ENCODE measurements at regions not wholly inside any gene's neighbourhood (a gene's known extent, or its start where the extent isn't known, plus 50 kb on each side); places are given as distances from the start of the nearest gene placed in this dataset.
"Not testable (repeated sequence)": the region's sequence is repeated elsewhere in the genome, so short reads cannot be mapped to it uniquely, and the experiment has no call there.

GRCh38 chr5:104965006-104965405, 1402.4 kb upstream of the NUDT12 start:
- no peak for DNase-seq (ENCODE audit: low read depth)
- no peak overlapping the region for H3K4me3 ChIP-seq (ENCODE audit: low read depth, low read length)

- no peak overlapping the region for H3K4me3 ChIP-seq (ENCODE audit: low read depth, low read length)
- DNase-seq (ENCODE audit: low read depth), result no peak
Observed at GRCh38 chr5:104955479-104955878, 1392.9 kb upstream of the NUDT12 start.

- no peak overlapping the region for H3K4me3 ChIP-seq (ENCODE audit: low read depth, low read length)
- DNase-seq (ENCODE audit: low read depth), result no peak
Observed at GRCh38 chr5:104952876-104953275, 1390.3 kb upstream of the NUDT12 start.

GRCh38 chr5:104951829-104952228, 1389.2 kb upstream of the NUDT12 start:
- DNase-seq (ENCODE audit: low read depth), result no peak
- no peak overlapping the region for H3K4me3 ChIP-seq (ENCODE audit: low read depth, low read length)

GRCh38 chr5:104947076-104947475, 1384.5 kb upstream of the NUDT12 start:
- DNase-seq (ENCODE audit: low read depth), result no peak
- no peak overlapping the region for H3K4me3 ChIP-seq (ENCODE audit: low read depth, low read length)

GRCh38 chr5:104942735-104943134, 1380.1 kb upstream of the NUDT12 start:
- no peak overlapping the region for H3K4me3 ChIP-seq (ENCODE audit: low read depth, low read length)
- no peak for DNase-seq (ENCODE audit: low read depth)

- no peak for DNase-seq (ENCODE audit: low read depth)
- H3K4me3 ChIP-seq (ENCODE audit: low read depth, low read length), result no peak overlapping the region
Observed at GRCh38 chr5:104941030-104941645, 1378.5 kb upstream of the NUDT12 start.

GRCh38 chr5:104937598-104937997, 1375.0 kb upstream of the NUDT12 start:
- DNase-seq (ENCODE audit: low read depth), result no peak

GRCh38 chr5:104932431-104932830, 1369.8 kb upstream of the NUDT12 start:
- no peak overlapping the region for H3K4me3 ChIP-seq (ENCODE audit: low read depth, low read length)
- DNase-seq (ENCODE audit: low read depth), result no peak

More at GRCh38 chr5:104937598-104937997, 1375.0 kb upstream of the NUDT12 start:
- no peak overlapping the region for H3K4me3 ChIP-seq (ENCODE audit: low read depth, low read length)

- DNase-seq (ENCODE audit: low read depth), result no peak
- H3K4me3 ChIP-seq (ENCODE audit: low read depth, low read length), result no peak overlapping the region
Observed at GRCh38 chr5:104928906-104929520, 1366.4 kb upstream of the NUDT12 start.

GRCh38 chr5:104915226-104915625, 1352.6 kb upstream of the NUDT12 start:
- no peak overlapping the region for H3K4me3 ChIP-seq (ENCODE audit: low read depth, low read length)
- DNase-seq (ENCODE audit: low read depth), result no peak

- no peak for DNase-seq (ENCODE audit: low read depth)
- H3K4me3 ChIP-seq (ENCODE audit: low read depth, low read length), result no peak overlapping the region
Observed at GRCh38 chr5:104914536-104915070, 1352.0 kb upstream of the NUDT12 start.

GRCh38 chr5:104913841-104914281, 1351.3 kb upstream of the NUDT12 start:
- no peak overlapping the region for H3K4me3 ChIP-seq (ENCODE audit: low read depth, low read length)
- no peak for DNase-seq (ENCODE audit: low read depth)

- H3K4me3 ChIP-seq (ENCODE audit: low read depth, low read length), result no peak overlapping the region
- DNase-seq (ENCODE audit: low read depth), result no peak
Observed at GRCh38 chr5:104909803-104910202, 1347.2 kb upstream of the NUDT12 start.

GRCh38 chr5:104904561-104904960, 1342.0 kb upstream of the NUDT12 start:
- H3K4me3 ChIP-seq (ENCODE audit: low read depth, low read length), result no peak overlapping the region
- DNase-seq (ENCODE audit: low read depth), result no peak

GRCh38 chr5:104903941-104904340, 1341.4 kb upstream of the NUDT12 start:
- DNase-seq (ENCODE audit: low read depth), result no peak
- no peak overlapping the region for H3K4me3 ChIP-seq (ENCODE audit: low read depth, low read length)

- DNase-seq (ENCODE audit: low read depth), result no peak
- no peak overlapping the region for H3K4me3 ChIP-seq (ENCODE audit: low read depth, low read length)
Observed at GRCh38 chr5:104891596-104891995, 1329.0 kb upstream of the NUDT12 start.

- no peak overlapping the region for H3K4me3 ChIP-seq (ENCODE audit: low read depth, low read length)
- DNase-seq (ENCODE audit: low read depth), result no peak
Observed at GRCh38 chr5:104890767-104891166, 1328.2 kb upstream of the NUDT12 start.

GRCh38 chr5:104859437-104859836, 1296.8 kb upstream of the NUDT12 start:
- peak; percentile 2 for DNase-seq (ENCODE audit: low read depth)

GRCh38 chr5:104852099-104852498, 1289.5 kb upstream of the NUDT12 start:
- H3K4me3 ChIP-seq (ENCODE audit: low read depth, low read length); DNase-seq (ENCODE audit: low read depth): not testable (repeated sequence)

More at GRCh38 chr5:104859437-104859836, 1296.8 kb upstream of the NUDT12 start:
- no peak overlapping the region for H3K4me3 ChIP-seq (ENCODE audit: low read depth, low read length)

- DNase-seq (ENCODE audit: low read depth), result no peak
- H3K4me3 ChIP-seq (ENCODE audit: low read depth, low read length), result no peak overlapping the region
Observed at GRCh38 chr5:104845541-104845940, 1283.0 kb upstream of the NUDT12 start.
